ENCODE measurements at regions not wholly inside any gene's neighbourhood (a gene's known extent, or its start where the extent isn't known, plus 50 kb on each side); places are given as distances from the start of the nearest gene placed in this dataset.
"Not testable (repeated sequence)": the region's sequence is repeated elsewhere in the genome, so short reads cannot be mapped to it uniquely, and the experiment has no call there.

GRCh38 chr3:20836801-20837200 lies 650.8 kb upstream of the SGO1 start:
- no peak overlapping the region for H3K4me3 Mint-ChIP-seq
- ATAC-seq (no peak), DNase-seq (no peak)
- H3K4me1 Mint-ChIP-seq = no peaks in the 10 kb centered on the region
- no peaks in the 10 kb centered on the region for H3K27me3 Mint-ChIP-seq
- no peaks in the 10 kb centered on the region for H3K9me3 Mint-ChIP-seq
- no peak overlapping the region for H3K27ac Mint-ChIP-seq

DNA sequence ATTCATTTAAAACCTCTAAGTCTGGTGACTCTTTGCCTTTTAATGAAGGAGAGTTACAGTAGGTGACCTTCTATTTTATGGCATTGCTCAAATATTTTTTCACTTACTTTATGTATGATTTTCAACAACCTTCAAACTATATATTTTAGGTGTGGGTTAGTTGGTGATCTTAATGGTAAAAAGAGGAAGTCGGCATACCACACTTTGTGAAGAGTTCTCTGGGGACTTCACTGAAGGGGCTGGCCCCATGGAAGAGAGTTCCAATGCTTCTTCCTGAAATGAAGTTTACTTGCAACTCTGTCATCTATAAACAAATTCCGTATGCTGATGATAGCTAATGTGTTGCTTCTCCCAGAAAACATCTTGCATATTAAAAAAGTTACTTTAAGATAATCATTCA lies 647.0 kb upstream of the SGO1 start:
- no peak for ATAC-seq
- H3K4me3 Mint-ChIP-seq = no peak overlapping the region

GRCh38 chr3:20822251-20822650 lies 636.2 kb upstream of the SGO1 start:
- Mint-ChIP-seq H3K27ac (no peak overlapping the region), H3K9me3 (peaks cover 27 to 52% of the 10 kb centered on the region in 2 donors), H3K4me1 (no peaks in the 10 kb centered on the region), H3K27me3 (no peaks in the 10 kb centered on the region), H3K4me3 (no peak overlapping the region)
- no peak for ATAC-seq
- DNase-seq = no peak

More for the DNA sequence above, 647.0 kb upstream of the SGO1 start:
- Mint-ChIP-seq H3K4me1 (no peaks in the 10 kb centered on the region), H3K27ac (no peak overlapping the region), H3K9me3 (peaks cover 0 to 7% of the 10 kb centered on the region in 2 donors), H3K27me3 (no peaks in the 10 kb centered on the region)
- no peak for DNase-seq

- H3K27ac Mint-ChIP-seq, DNase-seq, H3K27me3 Mint-ChIP-seq, H3K4me3 Mint-ChIP-seq, H3K4me1 Mint-ChIP-seq, ATAC-seq: not testable (repeated sequence)
- peaks cover 27 to 46% of the 10 kb centered on the region in 2 donors for H3K9me3 Mint-ChIP-seq
Measured at GRCh38 chr3:20820872-20821271, 634.9 kb upstream of the SGO1 start.

DNA sequence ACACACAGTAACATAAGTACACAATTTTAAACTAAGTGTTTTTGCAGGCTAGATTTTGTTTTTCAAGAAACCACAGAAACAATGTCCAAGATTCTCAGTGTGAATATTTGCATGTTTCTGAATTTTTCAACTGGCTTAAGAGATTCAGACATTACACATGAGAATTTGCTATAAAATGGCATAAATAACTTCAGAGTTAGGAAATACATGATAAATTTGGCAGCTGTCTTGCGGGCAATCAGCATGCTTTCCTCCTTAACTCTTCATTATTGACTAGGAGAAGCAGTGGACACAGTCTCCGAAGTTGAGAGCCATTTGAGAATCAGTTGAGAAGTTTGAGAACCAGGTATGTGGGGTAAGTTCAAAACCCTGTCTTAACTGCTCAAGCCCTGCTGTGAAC lies 625.6 kb upstream of the SGO1 start:
- Mint-ChIP-seq H3K9me3 (peaks cover 15 to 27% of the 10 kb centered on the region in 2 donors), H3K27me3 (no peaks in the 10 kb centered on the region), H3K4me1 (no peaks in the 10 kb centered on the region), H3K4me3 (no peak overlapping the region), H3K27ac (no peak overlapping the region)
- ATAC-seq = no peak
- no peak for DNase-seq

DNA sequence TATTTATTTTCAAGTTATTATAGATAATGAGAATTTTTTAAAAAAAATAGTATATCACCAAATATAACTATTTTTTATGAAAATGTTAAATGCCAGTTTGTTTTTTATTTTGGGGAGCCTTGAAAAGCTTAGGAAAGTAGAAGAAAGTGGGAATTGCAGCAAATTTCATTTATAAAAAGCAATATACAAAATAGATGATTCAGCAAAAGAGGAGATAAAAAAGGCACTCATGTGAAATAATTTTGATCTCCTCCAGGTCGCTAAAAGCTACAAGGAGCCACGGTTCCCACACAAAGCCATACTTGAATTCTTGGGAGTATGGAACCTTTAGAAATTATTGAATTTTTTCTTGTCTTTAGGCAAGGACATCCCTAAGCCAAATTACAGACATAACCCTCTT lies 625.0 kb upstream of the SGO1 start:
- Mint-ChIP-seq H3K27me3 (no peaks in the 10 kb centered on the region), H3K4me3 (no peak overlapping the region), H3K27ac (no peak overlapping the region), H3K4me1 (no peaks in the 10 kb centered on the region), H3K9me3 (peaks cover 15 to 27% of the 10 kb centered on the region in 2 donors)
- ATAC-seq = no peak
- DNase-seq = no peak

GRCh38 chr3:20810555-20810954 lies 624.5 kb upstream of the SGO1 start:
- no peaks in the 10 kb centered on the region for H3K4me1 Mint-ChIP-seq
- peaks cover 15 to 27% of the 10 kb centered on the region in 2 donors for H3K9me3 Mint-ChIP-seq
- no peaks in the 10 kb centered on the region for H3K27me3 Mint-ChIP-seq
- DNase-seq = no peak
- no peak overlapping the region for H3K4me3 Mint-ChIP-seq
- ATAC-seq = no peak
- no peak overlapping the region for H3K27ac Mint-ChIP-seq

DNA sequence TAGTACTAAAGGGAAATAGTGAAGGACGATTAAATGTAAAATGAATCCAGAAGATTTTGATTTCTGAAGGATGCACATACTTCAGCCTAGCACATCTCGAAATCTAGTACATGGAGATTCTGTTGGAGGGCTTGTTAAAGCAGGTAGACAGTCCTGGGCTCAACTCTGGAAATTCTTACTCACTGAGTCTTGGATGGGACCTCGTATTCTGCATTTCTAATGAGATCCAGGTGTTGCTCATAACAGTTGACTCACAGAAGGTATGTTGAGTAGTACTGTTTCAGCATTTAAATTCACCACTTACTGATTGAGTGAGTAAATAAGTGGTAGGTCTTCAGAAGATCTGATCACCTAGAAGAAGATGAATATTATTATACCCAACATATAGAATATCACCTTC lies 623.4 kb upstream of the SGO1 start:
- no peak overlapping the region for H3K4me3 Mint-ChIP-seq
- no peaks in the 10 kb centered on the region for H3K27me3 Mint-ChIP-seq

DNA sequence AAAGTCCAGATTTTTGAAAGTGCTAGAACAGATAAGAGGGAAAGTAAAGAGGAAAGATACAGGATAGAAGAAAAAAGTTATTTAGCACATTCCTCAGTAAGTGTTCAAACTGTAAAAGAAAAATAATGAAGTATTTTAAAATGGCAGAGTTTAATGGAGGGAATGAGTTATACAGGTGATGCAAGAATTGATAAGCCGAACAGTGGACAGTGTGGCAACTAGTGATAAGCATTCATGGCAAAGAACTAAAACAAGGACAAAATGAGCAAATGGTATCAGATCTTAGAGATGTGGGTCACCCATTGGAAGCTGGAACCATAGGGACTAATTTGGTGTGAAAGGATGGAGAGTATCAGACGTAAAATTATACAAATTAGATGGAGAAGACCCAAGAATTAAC lies 622.9 kb upstream of the SGO1 start:
- Mint-ChIP-seq H3K27me3 (no peaks in the 10 kb centered on the region), H3K4me1 (no peaks in the 10 kb centered on the region), H3K27ac (no peak overlapping the region), H3K9me3 (peaks cover 7 to 22% of the 10 kb centered on the region in 2 donors), H3K4me3 (no peak overlapping the region)
- DNase-seq = no peak
- ATAC-seq = no peak

More for the DNA sequence above, 623.4 kb upstream of the SGO1 start:
- Mint-ChIP-seq H3K9me3 (peaks cover 7 to 22% of the 10 kb centered on the region in 2 donors), H3K4me1 (no peaks in the 10 kb centered on the region), H3K27ac (no peak overlapping the region)
- no peak for DNase-seq
- no peak for ATAC-seq

- H3K27ac Mint-ChIP-seq = no peak overlapping the region
- peaks cover 17 to 29% of the 10 kb centered on the region in 2 donors for H3K9me3 Mint-ChIP-seq
- ATAC-seq = no peak
- DNase-seq = no peak
- no peaks in the 10 kb centered on the region for H3K4me1 Mint-ChIP-seq
- H3K27me3 Mint-ChIP-seq = no peaks in the 10 kb centered on the region
- H3K4me3 Mint-ChIP-seq = no peak overlapping the region
Measured at GRCh38 chr3:20798666-20799065, 612.7 kb upstream of the SGO1 start.

DNA sequence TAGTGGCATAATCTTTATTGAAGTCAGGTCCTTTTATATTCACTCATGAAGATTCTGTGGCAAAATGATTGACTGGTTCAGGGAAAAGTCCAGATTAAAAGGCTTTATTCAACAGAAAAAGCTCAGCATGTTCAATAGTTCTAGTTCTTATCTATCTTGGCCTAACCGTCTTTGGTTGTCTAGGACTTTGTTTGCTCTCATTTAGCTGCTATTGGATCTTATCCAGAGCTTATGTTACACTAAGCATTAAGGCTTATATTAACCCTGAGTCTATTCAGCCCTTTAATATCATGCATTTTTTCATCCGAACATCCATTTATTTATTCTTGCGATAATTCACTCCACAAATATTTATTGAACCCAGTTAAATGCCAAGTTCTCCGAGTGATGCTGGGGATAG lies 601.0 kb upstream of the SGO1 start:
- H3K4me3 Mint-ChIP-seq = no peak overlapping the region
- DNase-seq (no peak), ATAC-seq (no peak)
- peaks cover 43 to 65% of the 10 kb centered on the region in 2 donors for H3K9me3 Mint-ChIP-seq
- H3K4me1 Mint-ChIP-seq = no peaks in the 10 kb centered on the region
- H3K27me3 Mint-ChIP-seq = no peaks in the 10 kb centered on the region
- H3K27ac Mint-ChIP-seq = no peak overlapping the region

DNA sequence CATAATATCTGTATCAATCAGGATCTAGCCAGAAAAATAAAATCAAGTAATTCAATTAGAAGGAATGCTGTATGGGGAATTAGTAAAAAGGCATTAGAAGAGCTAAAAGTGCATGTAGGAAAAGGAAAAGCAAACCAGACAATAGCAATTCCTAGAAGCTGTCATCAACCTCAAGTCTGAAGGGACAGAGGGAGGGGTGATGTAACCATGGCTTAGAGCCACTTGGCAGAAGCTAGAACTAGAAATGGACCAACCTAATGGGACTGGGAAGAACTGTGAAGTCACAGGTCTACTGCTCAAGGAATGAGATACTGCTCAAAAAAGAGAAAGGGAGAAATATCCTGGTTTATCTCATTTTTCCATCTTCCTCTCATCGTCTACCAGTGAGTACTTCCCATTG lies 590.7 kb upstream of the SGO1 start:
- no peak for DNase-seq
- Mint-ChIP-seq H3K27ac (no peak overlapping the region), H3K4me3 (no peak overlapping the region), H3K9me3 (peaks cover 32 to 40% of the 10 kb centered on the region in 2 donors), H3K4me1 (no peaks in the 10 kb centered on the region), H3K27me3 (no peaks in the 10 kb centered on the region)
- no peak for ATAC-seq

- DNase-seq (no peak), ATAC-seq (no peak)
- H3K4me1 Mint-ChIP-seq = no peaks in the 10 kb centered on the region
- no peaks in the 10 kb centered on the region for H3K27me3 Mint-ChIP-seq
- peaks cover 28 to 36% of the 10 kb centered on the region in 2 donors for H3K9me3 Mint-ChIP-seq
- no peak overlapping the region for H3K4me3 Mint-ChIP-seq
- H3K27ac Mint-ChIP-seq = no peak overlapping the region
Measured at GRCh38 chr3:20776286-20776685, 590.3 kb upstream of the SGO1 start.

GRCh38 chr3:20773320-20773984 lies 587.4 kb upstream of the SGO1 start:
- ATAC-seq (no peak), DNase-seq (no peak)
- Mint-ChIP-seq H3K4me1 (no peaks in the 10 kb centered on the region), H3K9me3 (peaks cover 18 to 24% of the 10 kb centered on the region in 2 donors), H3K27ac (no peak overlapping the region), H3K27me3 (no peaks in the 10 kb centered on the region), H3K4me3 (no peak overlapping the region)

- Mint-ChIP-seq H3K9me3 (peaks cover 20 to 26% of the 10 kb centered on the region in 2 donors), H3K27ac (no peak overlapping the region), H3K4me3 (no peak overlapping the region), H3K4me1 (no peaks in the 10 kb centered on the region), H3K27me3 (no peaks in the 10 kb centered on the region)
- no peak for DNase-seq
- ATAC-seq = no peak
Measured at GRCh38 chr3:20772869-20773268, 586.9 kb upstream of the SGO1 start.

- no peak overlapping the region for H3K4me3 Mint-ChIP-seq
- peaks cover 9 to 13% of the 10 kb centered on the region in 2 donors for H3K9me3 Mint-ChIP-seq
- DNase-seq = no peak
- H3K27ac Mint-ChIP-seq = no peak overlapping the region
- H3K27me3 Mint-ChIP-seq = no peaks in the 10 kb centered on the region
- H3K4me1 Mint-ChIP-seq = no peaks in the 10 kb centered on the region
- ATAC-seq = no peak
Measured at GRCh38 chr3:20769430-20769829, 583.4 kb upstream of the SGO1 start.

- no peak for ATAC-seq
- peaks cover 0 to 6% of the 10 kb centered on the region in 2 donors for H3K9me3 Mint-ChIP-seq
Measured at GRCh38 chr3:20760981-20761380, 575.0 kb upstream of the SGO1 start.

More at GRCh38 chr3:20760981-20761380, 575.0 kb upstream of the SGO1 start:
- H3K4me3 Mint-ChIP-seq = no peak overlapping the region
- H3K4me1 Mint-ChIP-seq = no peaks in the 10 kb centered on the region
- no peak for DNase-seq
- H3K27ac Mint-ChIP-seq = no peak overlapping the region
- no peaks in the 10 kb centered on the region for H3K27me3 Mint-ChIP-seq

Measured in stimulated activated naive CD8-positive, alpha-beta T cell treated with anti-CD3 and anti-CD28 coated beads, Interleukin-15, amount 100 ng/mL, for 72 hours (primary cell).